ENCODE measurements at regions not wholly inside any gene's neighbourhood (a gene's known extent, or its start where the extent isn't known, plus 50 kb on each side); places are given as distances from the start of the nearest gene placed in this dataset.

DNA sequence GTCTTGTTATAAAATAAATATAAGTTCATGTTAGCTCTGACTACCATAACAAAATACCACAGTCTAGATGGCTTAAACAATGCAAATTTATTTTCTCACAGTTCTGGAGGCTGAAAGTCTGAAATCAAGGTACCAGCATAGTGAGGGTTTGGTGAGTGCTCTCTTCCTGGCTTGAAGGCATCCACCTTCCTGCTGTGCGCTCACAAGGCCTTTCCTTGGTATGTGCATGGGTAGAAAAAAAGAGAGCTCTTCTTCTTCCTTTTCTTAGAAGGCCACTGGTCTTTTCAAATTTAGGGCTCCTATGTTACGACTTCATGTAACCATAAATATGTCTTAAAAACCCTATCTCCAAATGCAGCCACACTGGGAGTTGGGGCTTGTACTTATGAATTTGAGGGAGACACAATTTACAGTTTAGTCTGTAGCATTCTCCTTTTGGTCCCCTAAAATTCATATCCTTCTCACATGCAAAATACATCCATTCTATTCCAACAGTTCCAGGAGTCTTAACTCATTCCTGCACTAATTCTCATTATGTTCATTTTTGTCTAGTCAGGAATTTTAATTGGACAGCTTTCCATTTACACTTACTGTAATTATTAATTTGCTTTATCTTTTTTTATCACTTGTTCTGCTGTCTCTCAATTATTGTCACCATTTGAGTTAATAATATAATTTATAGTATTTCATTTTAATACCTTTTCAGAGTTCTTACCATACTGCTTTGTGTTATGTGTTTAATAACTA, 381.9 kb upstream of the EPHA7 start:
- no peaks in the 10 kb centered on the region for H3K4me1 ChIP-seq (ENCODE audit: insufficient read depth, low read length)
- no peaks in the 10 kb centered on the region for H3K79me2 ChIP-seq (ENCODE audit: insufficient read depth, low read length)
- no peaks in the 10 kb centered on the region for H4K20me1 ChIP-seq (ENCODE audit: insufficient read depth, low read length)
- no peak overlapping the region for H3K4me2 ChIP-seq (ENCODE audit: low read depth, low read length)
- no peaks in the 10 kb centered on the region for H3K9me3 ChIP-seq (ENCODE audit: low read length)
- DNase-seq (ENCODE audit: low spot score): no peak
- 5% methylated on average over 2 of the region's 2 CpGs for whole genome bisulfite sequencing (ENCODE audit: low lambda C conversion rate)
- no peak overlapping the region for H3K27ac ChIP-seq (ENCODE audit: extremely low read length, insufficient read depth, low read length)
- H3K4me3 ChIP-seq (replicated peaks in 1 of 3; ENCODE audit: insufficient read depth in 1 of 3, low read depth in 2 of 3, low read length in 3 of 3): no peak overlapping the region
- H3K9ac ChIP-seq (ENCODE audit: insufficient read depth, low read depth, low read length): no peak overlapping the region
- no peak for ATAC-seq
- ChIA-PET POLR2A (no interaction called here), CTCF (ENCODE audit: low intra/inter-chr PET ratio, low total read pairs) (no interaction called here)
- no peaks in the 10 kb centered on the region for H3K36me3 ChIP-seq (replicated peaks in 1 of 2; ENCODE audit: control insufficient read depth in 1 of 2, insufficient read depth in 2 of 2, low read length in 2 of 2)
- no peaks in the 10 kb centered on the region for H3K27me3 ChIP-seq (ENCODE audit: control insufficient read depth in 1 of 2, insufficient read depth in 2 of 2, low read length in 2 of 2)
- in situ Hi-C loops (cut with HindIII; ENCODE audit: extremely low pct_ligation_motif_present, low pct_unique_long_range_greater_than_20kb) (no loop called here), intact Hi-C loops (cut with micrococcal nuclease; ENCODE audit: unreplicated experiment) (no loop called here)
- no peak overlapping the region for H2AFZ ChIP-seq (ENCODE audit: low read length)
- BruUV-seq (replicated peaks): no TSS peak
- peak; percentile 52 to 83 for TF ChIP-seq MAFK (conservative IDR thresholded peaks at IDR 0.05 in 1 of 2, IDR thresholded peaks at IDR 0.05 in 1 of 2; ENCODE audit: low read length in 2 of 2)
- peak; percentile 48 for TF ChIP-seq MAFF (IDR thresholded peaks at IDR 0.05; ENCODE audit: low read depth, low read length)
- no peak for TF ChIP-seq ZNF816 (CRISPR knock-in tag; IDR thresholded peaks at IDR 0.05; ENCODE audit: borderline replicate concordance)
- no peak for FAIRE-seq

DNA sequence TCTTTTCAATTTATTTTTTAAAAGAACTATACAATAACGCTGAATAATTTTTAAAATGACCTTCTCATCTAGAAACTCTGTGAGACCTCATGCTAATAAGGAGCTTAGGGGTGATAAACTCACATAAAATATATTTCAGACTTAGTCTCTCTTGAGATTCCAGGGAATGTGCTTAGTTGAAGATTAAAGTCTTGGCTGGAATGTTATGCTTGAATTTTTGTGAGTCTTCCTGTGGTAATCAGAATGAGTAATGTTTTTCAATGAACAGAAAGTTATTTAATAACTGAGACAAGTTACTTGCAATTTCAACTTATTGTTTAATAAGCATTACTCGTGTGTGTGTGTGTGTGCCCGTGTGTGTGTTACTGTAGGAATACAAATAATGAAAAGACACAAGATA, 379.9 kb upstream of the EPHA7 start:
- POLR2A ChIA-PET: no interaction called here
- WGBS (ENCODE audit: low lambda C conversion rate): 4% methylated on average over 3 of the region's 3 CpGs
- H3K27me3 ChIP-seq (ENCODE audit: control insufficient read depth in 1 of 2, insufficient read depth in 2 of 2, low read length in 2 of 2): no peaks in the 10 kb centered on the region
- no peak for TF ChIP-seq PRPF4 (IDR thresholded peaks at IDR 0.05; ENCODE audit: low read depth, low read length, poor library complexity, severe bottlenecking)
- TF ChIP-seq TCF12 (IDR thresholded peaks at IDR 0.05): no peak
- no peak for TF ChIP-seq TCF12 (CRISPR knock-in tag; IDR thresholded peaks at IDR 0.05)
- no peak for TF ChIP-seq ASH2L (IDR thresholded peaks at IDR 0.05; ENCODE audit: insufficient read length, low read depth, low read length)
- TF ChIP-seq XBP1 (CRISPR knock-in tag; IDR thresholded peaks at IDR 0.05): no peak
- TF ChIP-seq, protein P1, sequence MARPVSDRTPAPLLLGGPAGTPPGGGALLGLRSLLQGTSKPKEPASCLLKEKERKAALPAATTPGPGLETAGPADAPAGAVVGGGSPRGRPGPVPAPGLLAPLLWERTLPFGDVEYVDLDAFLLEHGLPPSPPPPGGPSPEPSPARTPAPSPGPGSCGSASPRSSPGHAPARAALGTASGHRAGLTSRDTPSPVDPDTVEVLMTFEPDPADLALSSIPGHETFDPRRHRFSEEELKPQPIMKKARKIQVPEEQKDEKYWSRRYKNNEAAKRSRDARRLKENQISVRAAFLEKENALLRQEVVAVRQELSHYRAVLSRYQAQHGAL (CRISPR knock-in tag; IDR thresholded peaks at IDR 0.05; ENCODE audit: not compliant biosample characterization): no peak
- no peak for TF ChIP-seq CBX5 (CRISPR knock-in tag; IDR thresholded peaks at IDR 0.05; ENCODE audit: borderline replicate concordance)
- TF ChIP-seq, protein P2, sequence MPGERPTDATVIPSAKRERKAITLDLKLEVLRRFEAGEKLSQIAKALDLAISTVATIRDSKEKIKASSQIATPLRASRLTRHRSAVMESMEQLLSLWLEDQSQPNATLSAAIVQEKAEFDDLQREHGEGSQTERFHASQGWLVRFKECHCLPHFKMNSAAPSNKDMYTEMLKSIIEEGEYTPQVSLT (CRISPR knock-in tag; IDR thresholded peaks at IDR 0.05; ENCODE audit: borderline replicate concordance, low read depth): no peak
- no peak for TF ChIP-seq ZFY (CRISPR knock-in tag; IDR thresholded peaks at IDR 0.05)
- TF ChIP-seq ZNF383 (CRISPR knock-in tag; IDR thresholded peaks at IDR 0.05; ENCODE audit: borderline replicate concordance): no peak
- no peak for TF ChIP-seq SIX1 (CRISPR knock-in tag; IDR thresholded peaks at IDR 0.05; ENCODE audit: borderline replicate concordance)
- intact Hi-C loops (cut with micrococcal nuclease; ENCODE audit: unreplicated experiment) (no loop called here), in situ Hi-C loops (cut with HindIII; ENCODE audit: extremely low pct_ligation_motif_present, low pct_unique_long_range_greater_than_20kb) (no loop called here)
- H2AFZ ChIP-seq (ENCODE audit: low read length): no peak overlapping the region
- no peaks in the 10 kb centered on the region for H4K20me1 ChIP-seq (ENCODE audit: insufficient read depth, low read length)
- no peak overlapping the region for H3K4me2 ChIP-seq (ENCODE audit: low read depth, low read length)
- ATAC-seq (no peak), DNase-seq (ENCODE audit: low spot score) (no peak), FAIRE-seq (no peak)
- no peaks in the 10 kb centered on the region for H3K4me1 ChIP-seq (ENCODE audit: insufficient read depth, low read length)
- H3K9ac ChIP-seq (ENCODE audit: insufficient read depth, low read depth, low read length): no peak overlapping the region
- CTCF ChIA-PET (ENCODE audit: low intra/inter-chr PET ratio, low total read pairs): no interaction called here
- H3K27ac ChIP-seq (ENCODE audit: extremely low read length, insufficient read depth, low read length): no peak overlapping the region
- H3K4me3 ChIP-seq (replicated peaks in 1 of 3; ENCODE audit: insufficient read depth in 1 of 3, low read depth in 2 of 3, low read length in 3 of 3): no peak overlapping the region
- no TSS peak for BruUV-seq (replicated peaks)
- no peaks in the 10 kb centered on the region for H3K36me3 ChIP-seq (replicated peaks in 1 of 2; ENCODE audit: control insufficient read depth in 1 of 2, insufficient read depth in 2 of 2, low read length in 2 of 2)
- H3K9me3 ChIP-seq (ENCODE audit: low read length): no peaks in the 10 kb centered on the region
- H3K79me2 ChIP-seq (ENCODE audit: insufficient read depth, low read length): no peaks in the 10 kb centered on the region

Data from HepG2 (cell line).